ENCODE measurements at regions not wholly inside any gene's neighbourhood (a gene's known extent, or its start where the extent isn't known, plus 50 kb on each side); places are given as distances from the start of the nearest gene placed in this dataset.

GRCh38 chr11:128388206-128388815 lies 199.0 kb downstream of the ETS1 start:
- H3K9me3 Mint-ChIP-seq: no peaks in the 10 kb centered on the region
- H3K4me1 Mint-ChIP-seq: peaks cover 16% of the 10 kb centered on the region
- ATAC-seq: no peak
- no peaks in the 10 kb centered on the region for H3K27me3 Mint-ChIP-seq
- no peaks in the 10 kb centered on the region for H3K36me3 Mint-ChIP-seq
- no peak overlapping the region for H3K4me3 Mint-ChIP-seq
- no peak overlapping the region for H3K27ac Mint-ChIP-seq

- Mint-ChIP-seq H3K27ac (peak overlapping the region; percentile 18), H3K4me3 (no peak overlapping the region), H3K9me3 (peaks cover 9% of the 10 kb centered on the region), H3K27me3 (no peaks in the 10 kb centered on the region), H3K4me1 (no peaks in the 10 kb centered on the region), H3K36me3 (no peaks in the 10 kb centered on the region)
- no peak for ATAC-seq
These were observed 207.5 kb downstream of the ETS1 start for GRCh38 chr11:128379587-128380580.

DNA sequence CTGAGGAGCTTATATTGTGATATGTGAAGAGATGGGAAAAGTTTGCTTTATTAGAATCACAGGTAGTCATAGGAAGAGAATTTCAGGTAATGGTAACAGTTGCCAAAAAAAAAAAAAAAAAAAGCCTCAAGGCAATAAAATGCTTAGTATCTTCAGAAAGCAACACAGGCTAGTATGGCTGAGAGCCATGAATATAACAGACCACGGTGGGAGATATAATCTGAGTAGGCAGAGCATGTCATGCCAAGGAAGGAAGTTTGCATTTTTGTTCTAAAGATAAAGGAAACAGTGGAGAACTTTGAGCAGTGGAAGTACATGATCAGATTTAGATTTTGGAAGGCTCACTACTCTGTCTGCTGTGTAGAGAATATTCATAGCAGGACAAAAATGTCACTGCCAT lies 211.4 kb downstream of the ETS1 start:
- ATAC-seq: no peak
- Mint-ChIP-seq H3K36me3 (no peaks in the 10 kb centered on the region), H3K9me3 (peaks cover 4% of the 10 kb centered on the region), H3K4me3 (no peak overlapping the region), H3K27ac (no peak overlapping the region), H3K27me3 (no peaks in the 10 kb centered on the region), H3K4me1 (peaks cover 5% of the 10 kb centered on the region)

- Mint-ChIP-seq H3K4me3 (no peak overlapping the region), H3K36me3 (no peaks in the 10 kb centered on the region), H3K9me3 (peaks cover 4% of the 10 kb centered on the region), H3K4me1 (peaks cover 5% of the 10 kb centered on the region), H3K27ac (no peak overlapping the region), H3K27me3 (no peaks in the 10 kb centered on the region)
- no peak for ATAC-seq
These were observed 213.3 kb downstream of the ETS1 start for GRCh38 chr11:128374026-128374425.

DNA sequence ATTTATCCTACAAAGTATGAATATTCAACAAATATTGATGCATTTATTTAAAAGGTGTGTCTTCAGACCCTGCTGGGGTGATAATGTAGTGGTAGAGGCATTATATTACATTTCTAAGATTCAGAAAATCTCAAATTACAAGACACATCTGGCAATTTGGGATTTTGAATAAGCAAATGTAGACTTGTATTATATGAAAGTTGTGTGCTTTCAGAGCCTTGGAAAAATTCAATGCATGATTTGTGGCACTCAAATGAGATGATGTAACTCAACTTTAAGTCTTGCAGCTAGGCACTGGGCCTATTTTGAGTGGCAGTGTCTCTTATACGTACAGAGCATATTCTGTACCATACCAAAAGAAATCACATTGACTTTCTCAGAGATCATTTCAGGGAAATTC lies 214.4 kb downstream of the ETS1 start:
- H3K36me3 Mint-ChIP-seq: no peaks in the 10 kb centered on the region
- no peak overlapping the region for H3K4me3 Mint-ChIP-seq
- H3K9me3 Mint-ChIP-seq: peaks cover 4% of the 10 kb centered on the region
- H3K4me1 Mint-ChIP-seq: peaks cover 5% of the 10 kb centered on the region
- no peak for ATAC-seq
- no peak overlapping the region for H3K27ac Mint-ChIP-seq
- no peaks in the 10 kb centered on the region for H3K27me3 Mint-ChIP-seq

DNA sequence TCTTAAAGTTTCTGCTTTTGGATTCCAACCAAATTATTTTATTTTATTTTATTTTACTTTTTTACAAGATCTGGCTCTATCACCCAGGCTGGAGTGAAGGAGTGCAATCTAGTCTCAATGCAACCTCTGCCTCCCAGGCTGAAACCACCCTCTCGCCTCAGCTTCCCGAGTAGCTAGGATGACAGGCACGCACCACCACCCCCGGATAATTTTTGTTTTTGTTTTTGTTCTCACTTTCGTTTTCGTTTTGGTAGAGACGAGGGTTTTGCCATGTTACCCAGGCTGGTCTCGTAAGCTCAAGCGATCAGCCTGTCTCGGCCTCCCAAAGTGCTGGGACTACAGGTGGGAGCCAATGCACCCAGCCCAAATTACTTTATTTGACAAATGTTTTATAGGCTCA lies 219.8 kb downstream of the ETS1 start:
- H3K27me3 Mint-ChIP-seq: no peaks in the 10 kb centered on the region
- H3K9me3 Mint-ChIP-seq: no peaks in the 10 kb centered on the region
- ATAC-seq: peak; percentile 41
- peak overlapping the region; percentile 50 for H3K27ac Mint-ChIP-seq
- no peaks in the 10 kb centered on the region for H3K36me3 Mint-ChIP-seq
- peak overlapping the region; percentile 30 for H3K4me3 Mint-ChIP-seq
- peaks cover 3% of the 10 kb centered on the region for H3K4me1 Mint-ChIP-seq

GRCh38 chr11:128365044-128365443 lies 222.3 kb downstream of the ETS1 start:
- Mint-ChIP-seq H3K4me3 (no peak overlapping the region), H3K4me1 (peaks cover 18% of the 10 kb centered on the region), H3K36me3 (no peaks in the 10 kb centered on the region), H3K27ac (no peak overlapping the region), H3K27me3 (no peaks in the 10 kb centered on the region), H3K9me3 (no peaks in the 10 kb centered on the region)
- no peak for ATAC-seq

DNA sequence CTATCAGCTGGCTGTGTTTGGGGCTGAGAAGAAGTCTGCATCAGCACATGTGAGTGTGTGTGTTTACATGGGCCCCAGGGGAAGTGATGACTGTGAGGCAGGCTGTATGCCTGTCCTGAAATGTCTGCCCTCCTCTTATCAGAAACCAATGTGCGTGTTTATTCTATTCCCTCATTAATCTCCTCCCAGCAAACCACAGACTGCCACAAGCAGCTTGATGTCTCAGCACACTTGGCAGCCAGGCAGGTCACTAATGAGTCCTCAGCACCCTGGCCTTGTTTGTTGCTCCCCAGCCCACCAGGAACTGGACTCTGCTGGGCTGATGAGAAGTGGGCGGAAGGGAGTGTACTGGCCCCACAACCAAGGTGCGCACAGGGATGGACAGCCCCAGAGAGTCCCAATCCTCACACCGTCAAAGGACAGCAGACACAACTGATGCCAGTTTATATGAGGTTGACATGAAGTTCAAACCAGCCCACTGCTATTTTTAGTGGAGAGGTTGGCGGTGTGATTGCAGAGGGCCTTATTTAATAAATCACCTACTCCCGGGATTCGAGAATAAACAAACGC lies 225.8 kb downstream of the ETS1 start:
- no peaks in the 10 kb centered on the region for H3K9me3 Mint-ChIP-seq
- peak; percentile 74 for ATAC-seq
- H3K27ac Mint-ChIP-seq: peak overlapping the region; percentile 53
- no peak overlapping the region for H3K4me3 Mint-ChIP-seq
- no peaks in the 10 kb centered on the region for H3K36me3 Mint-ChIP-seq
- H3K27me3 Mint-ChIP-seq: no peaks in the 10 kb centered on the region
- peaks cover 18% of the 10 kb centered on the region for H3K4me1 Mint-ChIP-seq

DNA sequence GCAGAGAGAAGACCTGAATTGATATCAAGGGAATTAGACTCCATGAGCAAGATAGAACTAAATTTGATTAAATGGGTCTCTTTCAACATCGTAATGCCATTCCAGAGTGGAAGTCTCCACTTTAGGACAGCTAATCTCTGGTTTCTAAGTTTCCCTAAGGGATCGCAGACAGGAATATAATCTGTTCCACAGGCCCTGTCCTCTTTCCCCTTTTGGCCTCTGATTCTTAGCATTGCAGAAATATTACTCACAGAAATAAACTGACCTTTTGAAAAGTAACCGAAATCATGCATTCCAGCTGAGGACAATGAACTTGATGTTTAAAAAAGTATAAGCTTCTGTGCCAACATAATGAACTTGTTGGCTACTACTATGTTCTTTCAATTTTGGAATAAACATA lies 227.8 kb downstream of the ETS1 start:
- peaks cover 18% of the 10 kb centered on the region for H3K4me1 Mint-ChIP-seq
- H3K36me3 Mint-ChIP-seq: no peaks in the 10 kb centered on the region
- H3K27me3 Mint-ChIP-seq: no peaks in the 10 kb centered on the region
- H3K4me3 Mint-ChIP-seq: no peak overlapping the region
- H3K27ac Mint-ChIP-seq: peak overlapping the region; percentile 17
- no peak for ATAC-seq
- H3K9me3 Mint-ChIP-seq: no peaks in the 10 kb centered on the region

DNA sequence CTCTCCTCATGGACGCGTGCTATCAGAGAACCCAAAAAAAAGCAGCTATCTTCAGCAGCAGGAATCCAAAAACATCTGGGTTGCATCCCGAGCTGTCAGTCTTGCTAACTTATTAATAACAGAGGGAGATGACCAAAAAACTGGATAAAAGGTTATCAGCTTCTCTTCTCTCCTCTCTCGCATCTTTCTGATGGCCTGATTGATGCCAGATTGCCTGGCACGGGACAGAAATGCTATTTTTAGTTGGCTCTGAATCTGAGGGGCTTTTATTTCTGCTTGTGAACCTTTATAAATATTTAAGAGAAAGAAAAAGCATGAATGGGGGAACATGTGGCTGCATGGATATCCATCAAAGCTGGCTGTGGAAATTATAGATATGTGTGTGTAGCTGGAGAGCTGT lies 230.3 kb downstream of the ETS1 start:
- Mint-ChIP-seq H3K27me3 (no peaks in the 10 kb centered on the region), H3K9me3 (no peaks in the 10 kb centered on the region), H3K4me1 (peaks cover 10% of the 10 kb centered on the region), H3K36me3 (no peaks in the 10 kb centered on the region), H3K27ac (no peak overlapping the region), H3K4me3 (no peak overlapping the region)
- ATAC-seq: no peak

- Mint-ChIP-seq H3K4me3 (no peak overlapping the region), H3K36me3 (no peaks in the 10 kb centered on the region), H3K9me3 (no peaks in the 10 kb centered on the region), H3K4me1 (peaks cover 3% of the 10 kb centered on the region), H3K27me3 (no peaks in the 10 kb centered on the region), H3K27ac (no peak overlapping the region)
- ATAC-seq: no peak
These were observed 231.8 kb downstream of the ETS1 start for GRCh38 chr11:128355558-128355957.

- H3K36me3 Mint-ChIP-seq: no peaks in the 10 kb centered on the region
- no peak for ATAC-seq
- H3K27me3 Mint-ChIP-seq: no peaks in the 10 kb centered on the region
- H3K4me3 Mint-ChIP-seq: no peak overlapping the region
- H3K9me3 Mint-ChIP-seq: no peaks in the 10 kb centered on the region
- peaks cover 14% of the 10 kb centered on the region for H3K4me1 Mint-ChIP-seq
- H3K27ac Mint-ChIP-seq: no peak overlapping the region
These were observed 232.9 kb downstream of the ETS1 start for GRCh38 chr11:128354476-128354875.

DNA sequence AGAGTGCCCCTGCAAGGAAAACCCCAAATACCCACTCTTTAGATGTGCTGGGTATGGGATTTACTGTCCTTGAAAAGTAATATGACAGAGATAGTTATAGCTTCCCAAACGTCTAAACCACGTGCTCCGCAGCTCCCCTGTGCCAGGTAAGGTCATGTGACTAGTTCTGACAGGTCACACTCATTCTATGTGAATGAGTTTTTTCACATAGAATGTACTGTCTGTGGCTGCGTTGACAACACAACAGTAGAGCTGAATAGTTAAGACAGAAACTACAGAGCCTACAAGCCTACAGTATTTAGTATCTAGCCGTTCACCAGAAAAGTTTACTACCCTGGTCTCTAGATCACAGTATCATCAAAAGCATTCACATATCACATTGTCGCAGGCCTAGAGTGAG lies 236.2 kb downstream of the ETS1 start:
- H3K36me3 Mint-ChIP-seq: no peaks in the 10 kb centered on the region
- no peaks in the 10 kb centered on the region for H3K27me3 Mint-ChIP-seq
- H3K9me3 Mint-ChIP-seq: no peaks in the 10 kb centered on the region
- no peak for ATAC-seq
- peaks cover 15% of the 10 kb centered on the region for H3K4me1 Mint-ChIP-seq
- no peak overlapping the region for H3K4me3 Mint-ChIP-seq
- H3K27ac Mint-ChIP-seq: no peak overlapping the region

DNA sequence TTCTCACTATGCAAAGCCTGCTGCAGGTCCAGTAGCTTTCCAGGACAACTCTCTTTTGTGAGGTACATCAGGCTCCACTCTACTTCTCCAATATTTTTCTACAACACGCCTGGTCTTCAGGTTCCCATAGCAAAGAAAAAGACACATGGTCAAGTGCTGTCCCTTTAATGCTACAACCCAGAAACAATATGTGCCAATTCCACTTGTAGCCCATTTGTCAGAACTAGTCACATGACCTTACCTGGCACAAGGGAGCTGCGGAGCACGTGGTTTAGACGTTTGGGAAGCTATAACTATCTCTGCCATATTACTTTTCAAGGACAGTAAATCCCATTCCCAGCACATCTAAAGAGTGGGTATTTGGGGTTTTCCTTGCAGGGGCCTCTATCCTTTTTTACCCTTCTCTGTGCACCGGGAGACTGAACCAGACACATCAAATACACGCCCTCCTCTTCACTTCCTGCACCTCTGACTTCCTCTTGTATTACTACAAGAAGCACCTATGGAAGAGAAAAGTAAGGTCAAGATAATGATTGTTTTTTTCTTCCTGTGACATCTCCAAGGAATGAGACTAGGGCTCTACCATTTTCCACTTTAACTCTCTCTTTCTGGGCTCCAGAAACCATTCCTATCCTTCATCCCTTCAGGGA lies 237.6 kb downstream of the ETS1 start:
- H3K4me1 Mint-ChIP-seq: peaks cover 15% of the 10 kb centered on the region
- no peaks in the 10 kb centered on the region for H3K9me3 Mint-ChIP-seq
- no peaks in the 10 kb centered on the region for H3K36me3 Mint-ChIP-seq
- H3K27me3 Mint-ChIP-seq: no peaks in the 10 kb centered on the region
- no peak for ATAC-seq
- H3K27ac Mint-ChIP-seq: peak overlapping the region; percentile 20
- peak overlapping the region; percentile 22 for H3K4me3 Mint-ChIP-seq

GRCh38 chr11:128346804-128347203 lies 240.6 kb downstream of the ETS1 start:
- Mint-ChIP-seq H3K27me3 (no peaks in the 10 kb centered on the region), H3K36me3 (no peaks in the 10 kb centered on the region), H3K4me1 (peaks cover 40% of the 10 kb centered on the region), H3K27ac (no peak overlapping the region), H3K9me3 (no peaks in the 10 kb centered on the region), H3K4me3 (no peak overlapping the region)
- ATAC-seq: no peak
